HCT116 (cell line): ENCODE measurements at regions not wholly inside any gene's neighbourhood (a gene's known extent, or its start where the extent isn't known, plus 50 kb on each side); places are given as distances from the start of the nearest gene placed in this dataset.

Experiments
- ATAC-seq: fragments of 200-7000 bp; cut with Tn5 transposase; 2 replicates; pipeline ENCODE4 v1.9.1; 2020; ENCODE audit warnings: mild to moderate bottlenecking, moderate library complexity
- BruUV-seq: library from RNA; stranded (reverse); fragments of 400-500 nt; replicated peaks from 2 replicates; lab custom pipeline; 2021; lab: Mats Ljungman, UMichigan
- CTCF ChIA-PET: fragments of 300-600 bp; sonication (Branson Sonifier 250); formaldehyde crosslinking; loops from one replicate; lab custom pipeline; 2021; ENCODE audit warnings: antibody characterized with exemption; lab: Charles Lee
- POLR2A ChIA-PET: fragments of 300-600, 350-600 bp; sonication (Branson Sonifier 250); formaldehyde crosslinking; loops from one replicate; lab custom pipeline; 2021; ENCODE audit warnings: antibody characterized with exemption; lab: Charles Lee
- RAD21 ChIA-PET, 2 experiments: fragments of 300-600 bp; sonication (Branson Sonifier 250); formaldehyde crosslinking; loops; one replicate each; lab custom pipeline; 2023; ENCODE audit warnings: low total read pairs in 2 of 2; ENCODE audit not compliant: uncharacterized antibody in 2 of 2, unreplicated experiment in 2 of 2, low non-redundant PET in 1 of 2; lab: Charles Lee
- DNase-seq: peaks from one replicate; pipeline ENCODE4 v3.0.0-alpha.2; 2010; ENCODE audit warnings: low read depth, low spot score
- H2AFZ ChIP-seq: fragments of 200-600 bp; shearing (Covaris generic), sonication (generic); 2 replicates; pipeline ENCODE4 v1.6.1; 2017; ENCODE audit warnings: low read depth, mixed run types, mixed read lengths, antibody characterized with exemption, low read length; ENCODE audit not compliant: poor library complexity, severe bottlenecking
- H3K27ac ChIP-seq: 2 replicates; pipeline ENCODE4 v1.5.1; 2012; ENCODE audit warnings: low read depth, low read length
- H3K27me3 ChIP-seq: fragments of 200-600 bp; sonication (generic); 2 replicates; pipeline ENCODE4 v1.6.1; 2016; ENCODE audit warnings: mixed run types, low read length, mixed read lengths; ENCODE audit not compliant: insufficient read depth
- H3K36me3 ChIP-seq, 2 experiments: fragments of 200-500 bp in 1 of 2; fragments of 200-600 bp in 1 of 2; sonication (Bioruptor generic) in 1 of 2; sonication (generic) in 1 of 2; 2 replicates each; pipeline versions ENCODE4 v1.5.1 to v1.6.1; 2014 to 2016; ENCODE audit warnings: low read length in 2 of 2, inconsistent platforms in 1 of 2, mixed read lengths in 1 of 2, mixed run types in 1 of 2; ENCODE audit not compliant: insufficient read depth in 2 of 2, control insufficient read depth in 1 of 2
- H3K4me1 ChIP-seq, 2 experiments: fragments of 200-600 bp in 1 of 2; sonication (generic) in 1 of 2; 2 replicates each; pipeline versions ENCODE4 v1.5.1 to v1.6.1; 2012 to 2017; ENCODE audit warnings: low read length in 2 of 2, inconsistent platforms in 1 of 2, mild to moderate bottlenecking in 1 of 2, mixed read lengths in 1 of 2, mixed run types in 1 of 2, moderate library complexity in 1 of 2; ENCODE audit not compliant: insufficient read depth in 2 of 2, control insufficient read depth in 1 of 2
- H3K4me2 ChIP-seq: fragments of 200-600 bp; sonication (generic); 2 replicates; pipeline ENCODE4 v1.6.1; 2017; ENCODE audit warnings: mixed run types, low read length, mixed read lengths
- H3K4me3 ChIP-seq, 2 experiments: fragments of 200-600 bp in 1 of 2; sonication (generic) in 1 of 2; replicated peaks in 1 of 2; 2 replicates each; pipeline ENCODE4 v1.5.1; 2011 to 2016; ENCODE audit warnings: low read length in 2 of 2, control low read depth in 1 of 2, low read depth in 1 of 2, mild to moderate bottlenecking in 1 of 2, mixed read lengths in 1 of 2, mixed run types in 1 of 2
- H3K79me2 ChIP-seq: fragments of 200-600 bp; sonication (generic); 2 replicates; pipeline ENCODE4 v1.6.1; 2017; ENCODE audit warnings: mild to moderate bottlenecking, mixed run types, low read length, moderate library complexity, mixed read lengths; ENCODE audit not compliant: insufficient read depth
- H3K9ac ChIP-seq: fragments of 200-600 bp; sonication (generic); 2 replicates; pipeline ENCODE4 v1.6.1; 2016; ENCODE audit warnings: low read length, mixed read lengths
- H3K9me2 ChIP-seq: fragments of 200-600 bp; sonication (generic), shearing (Covaris generic); 2 replicates; pipeline ENCODE4 v1.6.1; 2017; ENCODE audit warnings: mixed run types, mild to moderate bottlenecking, moderate library complexity; ENCODE audit not compliant: insufficient read depth
- H3K9me3 ChIP-seq, 2 experiments: fragments of 200-500 bp in 1 of 2; fragments of 200-600 bp in 1 of 2; sonication (Bioruptor generic) in 1 of 2; sonication (generic) in 1 of 2; 2 replicates each; pipeline ENCODE4 v1.6.1; 2014 to 2017; ENCODE audit warnings: low read length in 2 of 2, mixed read lengths in 2 of 2, inconsistent platforms in 1 of 2, low read depth in 1 of 2, mild to moderate bottlenecking in 1 of 2, mixed run types in 1 of 2, moderate library complexity in 1 of 2; ENCODE audit not compliant: control insufficient read depth in 1 of 2, insufficient read depth in 1 of 2
- H4K20me1 ChIP-seq: fragments of 200-600 bp; sonication (generic), shearing (Covaris generic); 2 replicates; pipeline ENCODE4 v1.6.1; 2017; ENCODE audit warnings: mixed run types, mild to moderate bottlenecking, moderate library complexity; ENCODE audit not compliant: insufficient read depth
- ATF3 ChIP-seq: IDR thresholded peaks from 2 replicates; pipeline ENCODE4 v1.6.1; 2012
- CBX3 ChIP-seq: IDR thresholded peaks from 2 replicates; pipeline ENCODE4 v1.6.1; 2012; ENCODE audit warnings: low read depth
- ELF1 ChIP-seq: IDR thresholded peaks from 2 replicates; pipeline ENCODE4 v1.6.1; 2012; ENCODE audit warnings: low read depth, borderline replicate concordance
- EZH2 ChIP-seq: fragments of 200-600 bp; sonication (generic); IDR thresholded peaks from 2 replicates; pipeline ENCODE4 v1.6.1; 2017; ENCODE audit warnings: antibody characterized with exemption, mixed run types
- TCF7L2 ChIP-seq: IDR thresholded peaks from 2 replicates; pipeline ENCODE4 v1.7.0; 2011; ENCODE audit warnings: borderline replicate concordance, inconsistent platforms; ENCODE audit not compliant: insufficient read depth, insufficient read length; ENCODE audit errors: extremely low read depth
- intact Hi-C: fragments of 100-400 bp; cut with micrococcal nuclease; formaldehyde crosslinking; loops from 2 replicates; pipeline ENCODE4 v1.10.0; 2022
- TF ChIP-seq, protein P1 (sequence below): IDR thresholded peaks from 2 replicates; pipeline ENCODE4 v1.6.1; 2011; ENCODE audit warnings: mild to moderate bottlenecking, low read length, moderate library complexity; ENCODE audit not compliant: insufficient replicate concordance; ENCODE audit errors: extremely low read depth

DNA sequence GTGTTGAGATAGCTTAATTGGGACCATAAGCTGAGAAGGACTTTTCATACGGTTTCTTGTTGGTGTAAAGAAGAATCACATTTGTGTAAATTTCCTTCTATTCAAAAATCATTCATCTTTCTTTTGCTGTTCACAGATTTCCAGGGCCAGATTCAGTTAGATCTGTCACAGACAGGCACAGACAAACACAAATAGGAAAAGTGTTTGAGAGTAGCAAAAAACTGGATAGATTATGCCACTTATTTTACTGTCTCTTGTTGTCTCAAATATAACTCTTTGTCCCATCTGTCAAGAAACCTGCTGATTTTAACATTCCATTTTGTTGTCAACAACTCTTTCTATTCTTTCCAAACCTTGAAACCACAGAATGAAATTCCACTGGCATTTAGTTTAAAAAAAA, 142.8 kb downstream of the ID4 start:
- no peaks in the 10 kb centered on the region for H3K4me1 ChIP-seq
- H3K9me3 ChIP-seq = no peaks in the 10 kb centered on the region
- intact Hi-C loops = no loop called here
- H4K20me1 ChIP-seq = no peaks in the 10 kb centered on the region
- H3K9me2 ChIP-seq = no peaks in the 10 kb centered on the region
- no peaks in the 10 kb centered on the region for H3K79me2 ChIP-seq
- ChIA-PET RAD21 (no interaction called here), CTCF (no interaction called here), POLR2A (no interaction called here)
- H3K27me3 ChIP-seq = peaks cover 27% of the 10 kb centered on the region
- no peaks in the 10 kb centered on the region for H3K36me3 ChIP-seq
- no peak for DNase-seq
- H3K4me2 ChIP-seq = no peak overlapping the region
- no peak overlapping the region for H3K4me3 ChIP-seq
- no peak overlapping the region for H3K27ac ChIP-seq
- ATAC-seq = no peak
- no TSS peak for BruUV-seq
- TF ChIP-seq EZH2 (no peak), ELF1 (no peak)
- no peak overlapping the region for H3K9ac ChIP-seq
- H2AFZ ChIP-seq = no peak overlapping the region

DNA sequence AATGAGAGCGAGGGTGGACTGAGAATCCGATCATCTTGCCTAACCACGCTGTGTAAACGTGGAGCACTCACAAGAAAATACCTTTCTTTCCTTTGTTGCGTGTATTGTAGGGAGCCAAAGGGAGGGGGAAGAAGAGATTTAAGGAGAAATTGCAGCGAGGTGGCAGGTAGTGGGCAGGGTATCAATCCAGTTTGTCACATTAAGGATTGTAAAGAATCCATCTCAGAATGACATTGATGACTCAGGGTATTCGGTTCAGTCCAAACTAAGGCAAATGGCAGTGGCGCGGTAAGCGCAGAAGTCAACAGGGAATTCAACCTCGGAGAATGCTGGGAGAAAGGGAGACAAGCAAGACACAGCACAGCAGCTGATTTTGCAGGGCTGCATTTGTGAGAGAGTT, 146.2 kb downstream of the ID4 start:
- Histone ChIP-seq H2AFZ (no peak overlapping the region), H3K9me3 (no peaks in the 10 kb centered on the region), H3K27ac (no peak overlapping the region), H3K27me3 (peaks cover 46% of the 10 kb centered on the region), H3K4me3 (no peak overlapping the region), H3K4me2 (no peak overlapping the region), H3K36me3 (no peaks in the 10 kb centered on the region), H3K9ac (no peak overlapping the region), H3K4me1 (no peaks in the 10 kb centered on the region), H3K9me2 (no peaks in the 10 kb centered on the region), H4K20me1 (no peaks in the 10 kb centered on the region), H3K79me2 (no peaks in the 10 kb centered on the region)
- ATAC-seq (no peak), DNase-seq (no peak)
- ChIA-PET RAD21 (no interaction called here), CTCF (no interaction called here), POLR2A (no interaction called here)
- intact Hi-C loops = no loop called here
- no TSS peak for BruUV-seq
- TF ChIP-seq TCF7L2 (no peak), CBX3 (no peak), ELF1 (no peak), ATF3 (no peak)
- TF ChIP-seq, protein P1, sequence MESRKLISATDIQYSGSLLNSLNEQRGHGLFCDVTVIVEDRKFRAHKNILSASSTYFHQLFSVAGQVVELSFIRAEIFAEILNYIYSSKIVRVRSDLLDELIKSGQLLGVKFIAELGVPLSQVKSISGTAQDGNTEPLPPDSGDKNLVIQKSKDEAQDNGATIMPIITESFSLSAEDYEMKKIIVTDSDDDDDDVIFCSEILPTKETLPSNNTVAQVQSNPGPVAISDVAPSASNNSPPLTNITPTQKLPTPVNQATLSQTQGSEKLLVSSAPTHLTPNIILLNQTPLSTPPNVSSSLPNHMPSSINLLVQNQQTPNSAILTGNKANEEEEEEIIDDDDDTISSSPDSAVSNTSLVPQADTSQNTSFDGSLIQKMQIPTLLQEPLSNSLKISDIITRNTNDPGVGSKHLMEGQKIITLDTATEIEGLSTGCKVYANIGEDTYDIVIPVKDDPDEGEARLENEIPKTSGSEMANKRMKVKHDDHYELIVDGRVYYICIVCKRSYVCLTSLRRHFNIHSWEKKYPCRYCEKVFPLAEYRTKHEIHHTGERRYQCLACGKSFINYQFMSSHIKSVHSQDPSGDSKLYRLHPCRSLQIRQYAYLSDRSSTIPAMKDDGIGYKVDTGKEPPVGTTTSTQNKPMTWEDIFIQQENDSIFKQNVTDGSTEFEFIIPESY = no peak
